Activated naive CD4-positive, alpha-beta T cell treated with anti-CD3 and anti-CD28 coated beads for 36 hours (primary cell): ENCODE measurements at regions not wholly inside any gene's neighbourhood (a gene's known extent, or its start where the extent isn't known, plus 50 kb on each side); places are given as distances from the start of the nearest gene placed in this dataset.

Experiments
- CTCF ChIA-PET: fragments of 350-600 bp; sonication (Branson Sonifier 250); formaldehyde crosslinking; loops from one replicate; lab custom pipeline; 2021; ENCODE audit warnings: antibody characterized with exemption; lab: Charles Lee
- DNase-seq: peaks from one replicate; pipeline ENCODE4 v3.0.0-alpha.2; 2020
- H3K27ac Mint-ChIP-seq: one replicate; pipeline ENCODE4 v1.8.0; 2021; ENCODE audit warnings: mild to moderate bottlenecking, mixed read lengths
- H3K27me3 Mint-ChIP-seq: one replicate; pipeline ENCODE4 v1.8.0; 2021; ENCODE audit warnings: low read depth, mixed read lengths
- H3K36me3 Mint-ChIP-seq: one replicate; pipeline ENCODE4 v1.8.0; 2021; ENCODE audit warnings: low read depth, mixed read lengths
- H3K4me1 Mint-ChIP-seq: one replicate; pipeline ENCODE4 v1.8.0; 2021; ENCODE audit warnings: low read depth, mixed read lengths
- H3K4me3 Mint-ChIP-seq: one replicate; pipeline ENCODE4 v1.8.0; 2021; ENCODE audit warnings: mild to moderate bottlenecking, moderate library complexity, mixed read lengths
- H3K9me3 Mint-ChIP-seq: one replicate; pipeline ENCODE4 v1.8.0; 2021; ENCODE audit warnings: mixed read lengths
- intact Hi-C: fragments of 100-400 bp; cut with micrococcal nuclease; formaldehyde crosslinking; loops from one replicate; pipeline ENCODE4 v1.15.1; 2023

- H3K27ac Mint-ChIP-seq = peak overlapping the region; percentile 72
- H3K4me3 Mint-ChIP-seq = no peak overlapping the region
- intact Hi-C loops = loop anchor here (1.0 to 5.0 kb wide), 6 partner anchors 17 to 1223 kb away; a partner anchor contains a TSS
- peak; percentile 14 for DNase-seq
- H3K9me3 Mint-ChIP-seq = peaks cover 13% of the 10 kb centered on the region
- H3K36me3 Mint-ChIP-seq = peaks cover 6% of the 10 kb centered on the region
- H3K27me3 Mint-ChIP-seq = no peaks in the 10 kb centered on the region
- CTCF ChIA-PET = interaction anchor here (0.9 kb wide), 1 partner anchor 20 kb away, joined by 3 read pairs; no protein-coding TSS in a partner anchor
- peaks cover 28% of the 10 kb centered on the region for H3K4me1 Mint-ChIP-seq
Observed at GRCh38 chr1:98813738-98814309, 152.3 kb downstream of the SNX7 start.

- no peaks in the 10 kb centered on the region for H3K9me3 Mint-ChIP-seq
- H3K4me1 Mint-ChIP-seq = peaks cover 26% of the 10 kb centered on the region
- no peaks in the 10 kb centered on the region for H3K27me3 Mint-ChIP-seq
- CTCF ChIA-PET = no interaction called here
- no peak overlapping the region for H3K27ac Mint-ChIP-seq
- intact Hi-C loops = no loop called here
- no peak for DNase-seq
- no peaks in the 10 kb centered on the region for H3K36me3 Mint-ChIP-seq
- H3K4me3 Mint-ChIP-seq = no peak overlapping the region
Observed at GRCh38 chr1:98817821-98818220, 156.3 kb downstream of the SNX7 start.

- Mint-ChIP-seq H3K9me3 (no peaks in the 10 kb centered on the region), H3K27ac (no peak overlapping the region), H3K4me3 (no peak overlapping the region), H3K27me3 (no peaks in the 10 kb centered on the region), H3K4me1 (peaks cover 4% of the 10 kb centered on the region), H3K36me3 (no peaks in the 10 kb centered on the region)
- CTCF ChIA-PET = interaction anchor here (0.6 kb wide), 2 partner anchors 78 to 434 kb away, joined by 3 to 4 read pairs; no protein-coding TSS in a partner anchor
- DNase-seq = no peak
- intact Hi-C loops = no loop called here
Observed at GRCh38 chr1:98821379-98821778, 159.9 kb downstream of the SNX7 start.

GRCh38 chr1:98824736-98825135 lies 163.2 kb downstream of the SNX7 start:
- Mint-ChIP-seq H3K27ac (no peak overlapping the region), H3K4me3 (no peak overlapping the region), H3K9me3 (peaks cover 3% of the 10 kb centered on the region), H3K27me3 (no peaks in the 10 kb centered on the region), H3K4me1 (no peaks in the 10 kb centered on the region), H3K36me3 (peaks cover under 1% of the 10 kb centered on the region)
- intact Hi-C loops = no loop called here
- CTCF ChIA-PET = no interaction called here
- no peak for DNase-seq

GRCh38 chr1:98827041-98827440 lies 165.5 kb downstream of the SNX7 start:
- H3K36me3 Mint-ChIP-seq = peaks cover 6% of the 10 kb centered on the region
- intact Hi-C loops = no loop called here
- peaks cover 8% of the 10 kb centered on the region for H3K9me3 Mint-ChIP-seq
- no peak overlapping the region for H3K27ac Mint-ChIP-seq
- CTCF ChIA-PET = no interaction called here
- H3K4me1 Mint-ChIP-seq = no peaks in the 10 kb centered on the region
- no peak overlapping the region for H3K4me3 Mint-ChIP-seq
- no peaks in the 10 kb centered on the region for H3K27me3 Mint-ChIP-seq
- no peak for DNase-seq

- no peak for DNase-seq
- no peaks in the 10 kb centered on the region for H3K9me3 Mint-ChIP-seq
- intact Hi-C loops = no loop called here
- no peak overlapping the region for H3K4me3 Mint-ChIP-seq
- H3K27ac Mint-ChIP-seq = no peak overlapping the region
- CTCF ChIA-PET = no interaction called here
- H3K27me3 Mint-ChIP-seq = no peaks in the 10 kb centered on the region
- no peaks in the 10 kb centered on the region for H3K36me3 Mint-ChIP-seq
- peaks cover 23% of the 10 kb centered on the region for H3K4me1 Mint-ChIP-seq
Observed at GRCh38 chr1:98839840-98840239, 164.8 kb downstream of the PLPPR5 start.
